ENCODE measurements at regions not wholly inside any gene's neighbourhood (a gene's known extent, or its start where the extent isn't known, plus 50 kb on each side); places are given as distances from the start of the nearest gene placed in this dataset.

DNA sequence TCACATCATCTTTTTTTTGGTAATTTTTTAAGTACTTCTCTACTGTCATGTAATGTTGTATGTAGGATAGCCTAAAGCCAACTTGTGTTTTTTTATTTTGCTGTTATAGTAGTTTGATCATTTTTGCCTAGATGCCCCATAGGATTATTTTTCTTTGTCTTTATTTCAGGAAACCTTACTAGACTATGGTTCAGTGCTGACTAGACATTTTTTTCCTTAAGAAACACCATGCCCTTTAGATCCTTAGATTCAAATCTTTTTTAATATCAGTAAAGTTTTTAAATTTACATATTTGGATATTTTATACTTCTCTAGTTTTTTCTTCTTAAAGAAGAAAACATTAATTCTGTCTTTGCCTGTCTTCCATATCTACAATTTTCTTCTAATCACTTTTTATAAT is 221.3 kb downstream of the IDS start:
- TF ChIP-seq TAF1 (IDR thresholded peaks at IDR 0.05; ENCODE audit: low read depth) (no peak), NFIC (IDR thresholded peaks at IDR 0.05) (no peak), ZBTB7A (IDR thresholded peaks at IDR 0.05; ENCODE audit: low read depth) (no peak), CEBPB (IDR thresholded peaks at IDR 0.05) (no peak), FOXM1 (IDR thresholded peaks at IDR 0.05; ENCODE audit: borderline replicate concordance, low read depth) (no peak), CREB1 (IDR thresholded peaks at IDR 0.05; ENCODE audit: low read depth) (no peak), TEAD4 (IDR thresholded peaks at IDR 0.05) (no peak), EP300 (IDR thresholded peaks at IDR 0.05; ENCODE audit: borderline replicate concordance) (no peak), RAD21 (IDR thresholded peaks at IDR 0.05; ENCODE audit: low read depth) (no peak), EGR1 (IDR thresholded peaks at IDR 0.05) (no peak), YY1 (IDR thresholded peaks at IDR 0.05; ENCODE audit: low read depth) (no peak), TCF12 (IDR thresholded peaks at IDR 0.05; ENCODE audit: low read depth) (no peak)
- TF ChIP-seq, protein P1, sequence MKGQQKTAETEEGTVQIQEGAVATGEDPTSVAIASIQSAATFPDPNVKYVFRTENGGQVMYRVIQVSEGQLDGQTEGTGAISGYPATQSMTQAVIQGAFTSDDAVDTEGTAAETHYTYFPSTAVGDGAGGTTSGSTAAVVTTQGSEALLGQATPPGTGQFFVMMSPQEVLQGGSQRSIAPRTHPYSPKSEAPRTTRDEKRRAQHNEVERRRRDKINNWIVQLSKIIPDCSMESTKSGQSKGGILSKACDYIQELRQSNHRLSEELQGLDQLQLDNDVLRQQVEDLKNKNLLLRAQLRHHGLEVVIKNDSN (IDR thresholded peaks at IDR 0.05): no peak
- TF ChIP-seq, protein P2, sequence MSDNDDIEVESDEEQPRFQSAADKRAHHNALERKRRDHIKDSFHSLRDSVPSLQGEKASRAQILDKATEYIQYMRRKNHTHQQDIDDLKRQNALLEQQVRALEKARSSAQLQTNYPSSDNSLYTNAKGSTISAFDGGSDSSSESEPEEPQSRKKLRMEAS (IDR thresholded peaks at IDR 0.05): no peak
- TF ChIP-seq, protein P3, sequence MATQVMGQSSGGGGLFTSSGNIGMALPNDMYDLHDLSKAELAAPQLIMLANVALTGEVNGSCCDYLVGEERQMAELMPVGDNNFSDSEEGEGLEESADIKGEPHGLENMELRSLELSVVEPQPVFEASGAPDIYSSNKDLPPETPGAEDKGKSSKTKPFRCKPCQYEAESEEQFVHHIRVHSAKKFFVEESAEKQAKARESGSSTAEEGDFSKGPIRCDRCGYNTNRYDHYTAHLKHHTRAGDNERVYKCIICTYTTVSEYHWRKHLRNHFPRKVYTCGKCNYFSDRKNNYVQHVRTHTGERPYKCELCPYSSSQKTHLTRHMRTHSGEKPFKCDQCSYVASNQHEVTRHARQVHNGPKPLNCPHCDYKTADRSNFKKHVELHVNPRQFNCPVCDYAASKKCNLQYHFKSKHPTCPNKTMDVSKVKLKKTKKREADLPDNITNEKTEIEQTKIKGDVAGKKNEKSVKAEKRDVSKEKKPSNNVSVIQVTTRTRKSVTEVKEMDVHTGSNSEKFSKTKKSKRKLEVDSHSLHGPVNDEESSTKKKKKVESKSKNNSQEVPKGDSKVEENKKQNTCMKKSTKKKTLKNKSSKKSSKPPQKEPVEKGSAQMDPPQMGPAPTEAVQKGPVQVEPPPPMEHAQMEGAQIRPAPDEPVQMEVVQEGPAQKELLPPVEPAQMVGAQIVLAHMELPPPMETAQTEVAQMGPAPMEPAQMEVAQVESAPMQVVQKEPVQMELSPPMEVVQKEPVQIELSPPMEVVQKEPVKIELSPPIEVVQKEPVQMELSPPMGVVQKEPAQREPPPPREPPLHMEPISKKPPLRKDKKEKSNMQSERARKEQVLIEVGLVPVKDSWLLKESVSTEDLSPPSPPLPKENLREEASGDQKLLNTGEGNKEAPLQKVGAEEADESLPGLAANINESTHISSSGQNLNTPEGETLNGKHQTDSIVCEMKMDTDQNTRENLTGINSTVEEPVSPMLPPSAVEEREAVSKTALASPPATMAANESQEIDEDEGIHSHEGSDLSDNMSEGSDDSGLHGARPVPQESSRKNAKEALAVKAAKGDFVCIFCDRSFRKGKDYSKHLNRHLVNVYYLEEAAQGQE (IDR thresholded peaks at IDR 0.05; ENCODE audit: low read depth): no peak

DNA sequence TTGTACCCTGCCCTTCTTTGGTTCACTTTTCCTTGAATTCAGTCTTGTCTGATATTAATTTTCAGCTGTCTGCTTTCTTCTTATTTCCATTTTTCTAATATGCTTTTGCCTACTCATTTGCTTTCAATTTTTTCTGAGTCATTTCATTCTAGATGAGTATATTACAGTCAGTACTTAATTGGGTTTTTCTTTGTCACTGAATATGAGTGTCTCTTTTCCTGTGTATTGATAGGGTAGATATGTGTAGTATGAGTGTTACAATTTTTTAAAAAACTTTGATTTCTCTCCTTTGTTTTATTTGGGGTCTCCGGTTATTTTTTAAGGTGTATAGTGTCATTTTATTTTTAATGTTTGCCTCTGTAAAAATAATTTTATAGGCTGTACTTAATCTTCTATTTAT is 222.2 kb downstream of the IDS start:
- TF ChIP-seq TEAD4 (IDR thresholded peaks at IDR 0.05) (no peak), TAF1 (IDR thresholded peaks at IDR 0.05; ENCODE audit: low read depth) (no peak), YY1 (IDR thresholded peaks at IDR 0.05; ENCODE audit: low read depth) (no peak), FOXM1 (IDR thresholded peaks at IDR 0.05; ENCODE audit: borderline replicate concordance, low read depth) (no peak), TCF12 (IDR thresholded peaks at IDR 0.05; ENCODE audit: low read depth) (no peak), EGR1 (IDR thresholded peaks at IDR 0.05) (no peak), CEBPB (IDR thresholded peaks at IDR 0.05) (no peak), CREB1 (IDR thresholded peaks at IDR 0.05; ENCODE audit: low read depth) (no peak), NFIC (IDR thresholded peaks at IDR 0.05) (no peak), ZBTB7A (IDR thresholded peaks at IDR 0.05; ENCODE audit: low read depth) (no peak), RAD21 (IDR thresholded peaks at IDR 0.05; ENCODE audit: low read depth) (no peak), EP300 (IDR thresholded peaks at IDR 0.05; ENCODE audit: borderline replicate concordance) (no peak)
- TF ChIP-seq, protein P3 (IDR thresholded peaks at IDR 0.05; ENCODE audit: low read depth): no peak
- TF ChIP-seq, protein P1 (IDR thresholded peaks at IDR 0.05): no peak
- TF ChIP-seq, protein P2 (IDR thresholded peaks at IDR 0.05): no peak

DNA sequence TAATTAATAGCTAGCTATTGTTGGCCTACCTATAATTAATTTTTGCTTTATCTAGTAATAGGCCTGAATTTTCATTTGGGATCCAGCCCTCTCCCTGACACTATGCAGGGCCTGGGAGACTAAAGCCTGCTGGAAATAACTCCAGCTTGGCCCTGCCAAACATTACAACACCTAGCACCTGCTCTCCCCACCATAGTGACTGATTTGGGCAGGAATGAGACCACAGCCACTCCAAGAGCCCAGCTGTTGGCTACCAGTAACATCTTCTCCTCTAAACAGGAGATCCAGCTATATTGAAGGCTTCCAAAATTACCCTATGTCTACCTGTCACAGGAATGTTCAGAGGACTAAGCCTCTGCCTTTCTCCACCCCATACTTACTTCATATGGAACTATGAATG is 225.1 kb downstream of the IDS start:
- TF ChIP-seq RAD21 (IDR thresholded peaks at IDR 0.05; ENCODE audit: low read depth) (no peak), TAF1 (IDR thresholded peaks at IDR 0.05; ENCODE audit: low read depth) (no peak), YY1 (IDR thresholded peaks at IDR 0.05; ENCODE audit: low read depth) (no peak), EP300 (IDR thresholded peaks at IDR 0.05; ENCODE audit: borderline replicate concordance) (no peak), CREB1 (IDR thresholded peaks at IDR 0.05; ENCODE audit: low read depth) (no peak), TCF12 (IDR thresholded peaks at IDR 0.05; ENCODE audit: low read depth) (no peak), FOXM1 (IDR thresholded peaks at IDR 0.05; ENCODE audit: borderline replicate concordance, low read depth) (no peak), ZBTB7A (IDR thresholded peaks at IDR 0.05; ENCODE audit: low read depth) (no peak), TEAD4 (IDR thresholded peaks at IDR 0.05) (no peak), EGR1 (IDR thresholded peaks at IDR 0.05) (no peak)
- TF ChIP-seq, protein P2 (IDR thresholded peaks at IDR 0.05): no peak

DNA sequence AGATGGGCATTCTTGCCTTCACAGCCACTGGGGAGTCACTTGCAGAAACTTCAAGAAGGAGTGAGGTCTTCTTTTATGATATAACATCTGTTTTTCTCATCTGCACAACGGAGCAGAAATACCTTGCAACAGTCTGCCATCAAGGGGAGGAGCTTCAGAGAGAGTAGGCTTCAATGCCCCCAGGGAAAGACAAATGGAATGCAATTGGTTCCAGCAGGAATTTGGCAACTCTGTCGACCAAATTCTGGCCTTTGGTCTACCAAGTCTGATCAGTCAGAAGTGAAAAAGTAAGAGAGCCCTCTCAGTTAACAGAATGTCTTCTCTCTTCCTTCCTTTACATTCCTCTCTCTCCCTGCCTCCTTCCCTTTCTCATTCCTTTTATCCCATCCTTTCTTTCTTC is 229.3 kb downstream of the IDS start:
- TF ChIP-seq, protein P1 (IDR thresholded peaks at IDR 0.05): no peak
- no peak for TF ChIP-seq NFIC (IDR thresholded peaks at IDR 0.05)
- TF ChIP-seq FOXM1 (IDR thresholded peaks at IDR 0.05; ENCODE audit: borderline replicate concordance, low read depth): no peak
- no peak for TF ChIP-seq EGR1 (IDR thresholded peaks at IDR 0.05)
- no peak for TF ChIP-seq EP300 (IDR thresholded peaks at IDR 0.05; ENCODE audit: borderline replicate concordance)
- TF ChIP-seq RAD21 (IDR thresholded peaks at IDR 0.05; ENCODE audit: low read depth): no peak
- no peak for TF ChIP-seq TCF12 (IDR thresholded peaks at IDR 0.05; ENCODE audit: low read depth)
- TF ChIP-seq CEBPB (IDR thresholded peaks at IDR 0.05): no peak

DNA sequence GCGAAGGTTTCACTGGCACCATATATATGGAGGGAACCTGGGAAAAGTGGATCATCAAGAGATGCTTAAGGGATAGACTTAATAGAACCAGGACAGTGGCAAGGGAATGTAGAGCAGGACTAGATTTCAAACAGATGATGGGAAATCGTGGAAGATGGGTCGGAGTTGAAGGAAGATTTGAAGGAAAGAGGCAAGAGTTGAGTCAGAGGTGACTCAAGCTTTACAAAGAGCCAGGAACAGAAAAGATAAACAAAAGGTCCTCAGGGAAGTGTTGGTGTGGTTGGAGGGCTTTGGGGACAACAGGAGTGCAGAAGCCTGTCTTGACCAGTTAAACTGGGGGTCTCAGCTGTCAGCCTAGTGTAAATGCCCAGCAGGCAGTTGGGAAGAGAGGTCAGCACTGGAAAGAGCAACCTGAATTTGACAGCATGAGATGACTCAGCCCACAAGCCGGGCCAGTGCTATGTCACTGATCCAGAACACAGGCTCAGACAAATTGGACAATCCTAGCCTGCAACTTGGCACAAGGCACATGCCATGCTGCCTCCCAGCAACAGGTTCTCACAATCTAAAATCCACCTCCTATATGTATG is 230.5 kb downstream of the IDS start:
- TF ChIP-seq CEBPB (IDR thresholded peaks at IDR 0.05) (no peak), TAF1 (IDR thresholded peaks at IDR 0.05; ENCODE audit: low read depth) (no peak), EGR1 (IDR thresholded peaks at IDR 0.05) (no peak), FOXM1 (IDR thresholded peaks at IDR 0.05; ENCODE audit: borderline replicate concordance, low read depth) (no peak), ZBTB7A (IDR thresholded peaks at IDR 0.05; ENCODE audit: low read depth) (no peak), YY1 (IDR thresholded peaks at IDR 0.05; ENCODE audit: low read depth) (no peak), TCF12 (IDR thresholded peaks at IDR 0.05; ENCODE audit: low read depth) (no peak), EP300 (IDR thresholded peaks at IDR 0.05; ENCODE audit: borderline replicate concordance) (no peak), CREB1 (IDR thresholded peaks at IDR 0.05; ENCODE audit: low read depth) (no peak), NFIC (IDR thresholded peaks at IDR 0.05) (no peak), RAD21 (IDR thresholded peaks at IDR 0.05; ENCODE audit: low read depth) (no peak), TEAD4 (IDR thresholded peaks at IDR 0.05) (no peak)
- TF ChIP-seq, protein P2 (IDR thresholded peaks at IDR 0.05): no peak
- TF ChIP-seq, protein P1 (IDR thresholded peaks at IDR 0.05): no peak
- TF ChIP-seq, protein P3 (IDR thresholded peaks at IDR 0.05; ENCODE audit: low read depth): no peak

Data from Ishikawa (cell line).